GM21381 (cell line): ENCODE measurements at regions not wholly inside any gene's neighbourhood (a gene's known extent, or its start where the extent isn't known, plus 50 kb on each side); places are given as distances from the start of the nearest gene placed in this dataset.

Source experiments
- ATAC-seq: cut with Tn5 transposase; IDR thresholded peaks from one replicate; pipeline ENCODE4 v1.9.1; 2021; ENCODE audit warnings: mild to moderate bottlenecking, moderate library complexity; ENCODE audit not compliant: unreplicated experiment

DNA sequence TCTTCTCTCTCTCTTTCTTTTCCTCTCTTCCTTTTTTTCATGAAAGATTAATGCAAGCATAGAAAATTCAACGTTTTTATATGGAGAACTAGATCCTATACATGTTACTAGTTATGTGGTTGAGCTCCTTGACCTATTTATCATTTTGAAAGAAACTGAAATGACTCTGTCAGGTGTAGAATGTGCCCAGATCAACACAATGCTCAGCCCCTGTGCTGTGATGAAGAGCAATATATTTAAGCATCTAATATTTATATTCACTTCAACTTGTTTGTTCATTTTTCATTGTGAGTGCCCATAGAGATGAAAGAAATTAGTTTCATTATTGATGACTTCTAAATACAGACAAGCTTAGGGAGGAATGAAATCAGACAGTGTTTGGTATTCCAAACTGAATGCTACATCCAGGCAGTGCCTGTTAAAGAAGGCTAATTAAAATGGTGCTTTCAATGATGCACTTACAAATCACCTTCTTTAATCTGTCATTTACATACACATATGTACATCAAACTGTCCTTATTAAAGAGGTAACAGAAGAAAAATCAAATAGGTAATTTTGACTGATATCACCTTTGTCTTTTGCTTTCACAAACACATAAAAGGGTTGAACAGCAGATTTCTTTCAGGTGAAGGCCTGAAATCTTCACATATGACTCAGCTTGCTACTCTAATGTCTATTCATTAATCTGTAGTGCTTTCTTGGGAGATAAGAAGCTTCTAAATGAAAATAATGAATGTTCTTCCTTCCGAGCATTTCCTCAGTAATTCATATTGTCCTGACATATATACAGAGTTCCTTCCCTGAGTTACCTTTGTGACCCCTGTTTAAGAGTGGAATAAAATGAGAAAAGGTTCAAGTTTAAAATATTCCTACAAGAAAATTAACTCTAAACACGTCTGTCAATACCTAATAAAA lies 915.9 kb downstream of the PDHA2 start:
- no peak for ATAC-seq

DNA sequence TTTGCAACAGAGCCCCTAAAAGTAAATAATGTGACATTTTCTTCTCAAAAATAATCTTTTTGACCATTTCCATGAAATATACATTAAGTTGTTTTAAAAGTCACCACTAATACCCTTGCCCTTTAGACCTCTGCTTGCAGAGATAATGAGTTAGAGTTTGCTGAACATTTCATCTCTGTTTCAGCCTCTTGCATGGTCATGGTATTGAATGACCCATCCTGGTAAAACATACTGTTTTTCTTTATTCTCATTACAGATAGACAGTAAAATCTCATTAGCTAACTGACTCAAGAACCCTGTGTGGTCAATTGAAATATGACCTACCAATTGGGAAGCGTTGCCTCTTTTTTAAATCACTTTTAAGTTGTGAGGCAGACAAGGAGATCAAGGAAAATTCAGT lies 916.7 kb downstream of the PDHA2 start:
- ATAC-seq = no peak

DNA sequence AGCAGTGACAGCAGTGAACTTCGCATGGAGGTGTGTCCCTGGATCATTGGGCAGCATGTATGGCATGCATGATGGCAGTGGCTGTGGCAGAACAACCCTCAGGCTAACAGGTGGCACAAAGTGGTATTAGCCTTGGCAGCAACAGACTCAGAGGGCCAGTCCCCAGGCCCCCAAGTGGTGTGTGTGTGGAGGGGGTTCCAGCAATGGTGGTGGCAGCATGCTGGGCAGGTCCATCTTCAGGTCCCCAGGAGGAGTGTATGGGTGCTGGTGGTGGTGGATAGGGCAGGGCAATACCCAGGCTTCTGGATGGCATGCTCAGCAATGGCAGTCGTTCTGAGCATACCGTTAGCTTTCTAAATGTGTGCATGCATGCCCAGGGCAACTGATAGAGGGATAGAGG lies 923.7 kb downstream of the PDHA2 start:
- no peak for ATAC-seq

DNA sequence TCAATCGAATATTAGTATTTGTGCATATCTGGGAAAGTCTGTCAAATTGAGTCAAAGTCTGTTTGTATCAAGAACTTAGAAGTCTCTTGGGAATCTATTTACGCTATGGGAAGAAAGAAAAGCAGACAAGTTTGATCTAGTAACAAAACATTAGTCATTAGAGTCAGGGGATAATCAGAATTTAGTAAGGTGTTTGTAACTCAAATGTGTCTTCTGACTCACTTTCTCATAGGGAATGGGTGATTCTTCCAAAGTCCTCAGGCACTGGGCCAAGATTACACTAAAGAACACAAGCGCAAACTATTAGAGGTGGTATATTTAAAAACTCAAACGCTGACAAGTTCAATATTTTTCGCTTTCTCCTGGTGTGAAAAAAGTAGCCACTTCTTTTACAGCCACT lies 926.5 kb downstream of the PDHA2 start:
- no peak for ATAC-seq

DNA sequence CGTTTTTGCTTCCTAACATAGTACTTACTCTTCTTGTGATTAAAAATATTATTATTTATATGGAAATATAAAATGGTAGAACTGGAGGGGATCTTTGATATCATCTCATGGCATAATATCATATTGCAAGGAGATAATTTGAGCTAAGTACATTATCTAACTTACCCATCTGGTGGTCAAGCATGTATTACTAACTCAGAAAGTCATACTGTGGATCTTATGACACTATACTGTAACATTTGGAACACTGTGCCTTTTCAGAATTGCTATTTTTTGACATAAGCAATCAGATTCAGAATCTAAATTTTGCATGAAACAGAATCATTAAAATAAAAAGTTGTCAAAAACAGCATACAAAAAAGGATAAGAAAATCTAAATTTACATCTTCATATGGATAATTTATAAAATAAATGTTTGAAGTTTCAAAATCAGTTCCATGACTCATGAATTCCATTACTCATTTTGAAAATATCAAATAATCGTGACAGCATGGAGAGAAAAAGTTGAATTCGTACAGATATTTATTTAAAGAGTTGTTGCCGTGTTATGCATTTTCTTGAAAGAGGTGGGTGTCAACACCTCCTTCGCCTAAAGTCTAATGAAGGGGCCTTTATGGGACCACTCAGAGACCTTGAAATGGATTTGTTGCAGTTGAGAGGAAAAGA lies 928.1 kb downstream of the PDHA2 start:
- ATAC-seq = no peak

DNA sequence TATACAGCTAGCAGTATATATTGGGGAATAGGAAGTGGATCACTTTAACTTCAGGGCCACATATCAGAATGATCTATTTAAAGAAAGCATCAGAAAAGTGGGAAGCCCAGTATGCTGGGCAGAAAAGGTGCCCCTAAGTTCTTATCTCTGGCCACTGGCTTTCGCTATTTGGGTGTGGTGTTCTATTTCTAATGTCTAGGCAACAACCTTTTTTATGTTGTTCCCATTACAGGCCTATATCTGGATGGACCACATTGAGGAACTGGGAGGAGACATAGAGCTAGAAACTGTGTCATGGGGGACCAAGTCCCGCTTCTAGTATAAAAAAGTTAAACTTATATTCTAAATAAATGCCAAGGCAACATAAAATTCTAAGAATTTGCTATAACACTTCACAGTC lies 935.6 kb downstream of the PDHA2 start:
- ATAC-seq = no peak

DNA sequence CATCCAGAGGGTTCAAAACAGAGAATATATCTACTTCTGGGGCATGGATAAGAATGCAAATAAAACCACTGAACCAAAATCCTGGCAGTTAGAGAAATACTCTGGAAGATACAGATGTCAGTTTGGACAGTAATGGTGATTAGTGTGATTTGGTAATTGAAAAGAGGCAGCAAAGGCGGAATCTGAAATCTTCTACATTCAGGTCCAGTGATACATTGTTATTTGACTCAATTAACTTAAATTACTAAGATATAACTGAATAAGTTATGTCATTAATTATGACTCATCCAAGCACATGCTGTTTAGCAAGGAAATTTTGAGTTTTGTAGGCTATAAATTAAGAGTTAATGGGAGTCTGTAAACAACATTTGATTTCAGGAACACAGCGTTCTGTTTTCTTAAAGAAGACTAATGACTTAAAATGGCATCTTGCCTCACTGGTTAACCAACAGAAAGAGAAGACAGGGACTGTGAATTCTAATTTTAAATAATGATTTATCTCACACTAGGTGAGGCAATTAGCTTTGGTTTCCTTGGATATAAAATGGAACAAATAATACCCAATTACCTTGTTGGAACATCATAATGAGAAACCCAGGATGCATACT lies 937.1 kb downstream of the PDHA2 start:
- no peak for ATAC-seq

DNA sequence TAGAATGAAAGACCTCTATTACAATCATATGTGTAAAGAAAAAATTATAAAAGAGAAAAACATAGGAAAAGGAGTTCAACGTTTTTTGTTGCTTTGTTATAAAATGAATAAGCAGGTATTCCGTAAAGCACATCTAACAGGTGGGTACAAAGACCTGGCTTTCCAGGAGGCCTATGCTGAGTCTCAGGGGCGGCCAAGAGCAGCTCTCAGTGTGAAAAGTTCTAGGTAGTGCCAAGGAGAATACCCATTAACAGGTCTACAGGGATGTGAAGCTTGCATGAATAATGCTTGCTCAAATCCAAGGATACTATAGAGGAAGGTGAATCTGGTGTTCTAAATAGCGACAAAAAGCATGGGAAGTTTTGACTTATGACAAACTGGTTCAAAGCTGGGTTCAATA lies 944.4 kb downstream of the PDHA2 start:
- ATAC-seq = no peak

DNA sequence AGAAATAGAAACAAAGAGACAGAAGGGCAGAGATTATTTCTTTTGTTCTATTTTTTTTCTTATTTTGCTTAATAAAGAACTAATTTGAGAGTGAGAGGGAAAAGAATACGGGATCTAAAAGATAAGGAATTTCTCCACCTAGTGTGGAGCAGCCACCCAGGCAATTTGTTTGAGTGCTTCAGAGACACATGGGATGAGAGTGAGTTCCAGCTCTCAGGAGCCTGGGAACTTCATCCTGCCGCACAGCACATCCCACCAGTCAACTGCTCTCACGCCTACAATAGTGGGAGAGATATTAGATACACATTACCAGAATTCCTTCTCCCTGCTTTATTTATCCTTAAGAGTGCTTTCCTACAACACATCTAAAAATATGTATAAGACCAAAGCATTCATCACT lies 946.4 kb downstream of the PDHA2 start:
- ATAC-seq = no peak

DNA sequence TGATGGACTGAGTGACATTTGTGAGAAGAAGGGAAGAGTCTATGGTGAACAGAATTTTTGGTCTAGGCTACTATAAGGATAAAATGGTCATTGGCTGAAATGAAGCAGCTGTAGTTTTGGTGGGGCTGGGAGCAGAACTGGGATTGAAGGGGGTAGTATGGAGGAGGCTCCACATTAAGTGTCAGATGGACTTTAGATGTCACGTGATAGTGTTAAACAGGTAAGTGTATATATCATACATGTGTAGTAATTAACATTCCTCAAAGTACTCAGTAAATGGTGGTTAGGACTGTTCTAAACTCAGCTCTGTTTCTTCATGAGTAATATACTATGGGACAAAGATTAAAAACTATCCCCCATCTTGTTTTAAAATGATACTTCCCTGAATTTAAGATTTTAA lies 947.9 kb downstream of the PDHA2 start:
- ATAC-seq = no peak

DNA sequence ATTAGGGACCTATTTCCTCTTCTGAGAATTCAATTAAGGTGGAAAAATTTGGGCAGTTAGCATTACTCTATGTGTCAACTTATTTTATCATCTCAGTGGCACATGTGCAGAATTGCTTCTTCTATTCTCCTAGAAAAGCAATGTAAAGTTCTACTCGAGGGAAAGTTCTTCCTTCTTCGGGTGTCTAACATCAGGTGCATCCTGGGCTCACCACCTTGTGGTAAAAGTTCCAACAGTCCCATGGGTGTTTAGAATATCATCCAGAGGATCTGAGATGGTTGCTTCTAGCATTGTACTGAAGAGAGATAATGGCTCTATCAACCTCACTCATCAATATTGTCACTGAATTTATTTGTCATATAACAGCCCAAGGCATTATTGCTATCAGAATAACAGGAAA lies 969.7 kb downstream of the PDHA2 start:
- no peak for ATAC-seq

DNA sequence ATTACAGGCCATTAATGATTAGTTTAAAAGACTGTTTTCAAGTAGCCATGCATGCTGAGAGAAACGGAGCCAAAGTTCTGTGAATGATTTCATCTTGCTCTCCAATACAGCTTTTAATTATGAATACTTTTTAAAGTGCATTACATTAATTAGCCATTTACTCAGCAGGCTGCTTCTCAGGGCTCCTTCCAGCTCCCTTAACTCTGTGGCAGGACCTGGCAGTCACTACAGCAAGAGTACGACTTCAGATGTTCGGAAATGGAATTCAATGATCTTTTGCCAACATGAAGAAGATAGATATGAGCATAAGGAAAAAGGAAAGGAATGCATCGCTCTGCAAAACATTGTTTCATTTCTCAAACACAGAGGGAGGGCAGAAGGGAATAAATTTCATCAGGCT lies 987.2 kb downstream of the PDHA2 start:
- ATAC-seq = no peak

DNA sequence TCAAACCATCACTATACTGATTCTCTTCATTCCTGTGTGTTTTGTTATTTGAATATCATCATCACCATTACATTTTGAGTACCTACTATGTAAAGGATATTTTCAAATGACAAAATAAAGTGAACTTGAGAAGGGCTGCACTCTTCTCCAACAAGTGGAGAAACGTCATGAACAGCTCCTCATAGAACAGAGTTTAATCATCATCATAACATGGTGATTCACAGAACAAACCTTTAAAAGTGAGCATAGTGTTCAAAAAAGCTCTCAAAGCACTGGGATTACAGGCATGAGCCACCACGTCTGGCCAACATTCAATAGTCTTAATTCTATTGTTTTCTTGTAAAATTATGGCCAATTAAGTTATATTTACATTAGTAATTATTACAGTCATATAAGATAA lies 993.9 kb downstream of the PDHA2 start:
- no peak for ATAC-seq

DNA sequence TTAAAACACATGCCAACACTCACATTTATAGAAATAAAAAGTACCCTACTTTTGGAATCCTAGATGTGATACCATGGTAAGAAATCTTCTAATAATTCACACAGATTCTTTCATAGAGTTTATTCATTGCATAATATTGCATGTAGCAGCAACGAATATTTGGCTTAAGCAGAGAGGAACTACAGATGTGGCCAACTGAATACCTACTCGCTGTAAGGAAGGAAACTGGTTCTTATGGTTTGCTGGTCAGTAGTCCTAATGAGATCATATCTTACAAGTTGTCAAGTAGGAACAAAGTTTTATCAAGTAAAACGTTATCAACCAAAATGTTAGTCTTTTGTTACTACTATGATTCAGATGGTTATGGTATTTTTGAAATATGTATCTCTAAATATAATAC lies 996.1 kb downstream of the PDHA2 start:
- ATAC-seq = no peak

DNA sequence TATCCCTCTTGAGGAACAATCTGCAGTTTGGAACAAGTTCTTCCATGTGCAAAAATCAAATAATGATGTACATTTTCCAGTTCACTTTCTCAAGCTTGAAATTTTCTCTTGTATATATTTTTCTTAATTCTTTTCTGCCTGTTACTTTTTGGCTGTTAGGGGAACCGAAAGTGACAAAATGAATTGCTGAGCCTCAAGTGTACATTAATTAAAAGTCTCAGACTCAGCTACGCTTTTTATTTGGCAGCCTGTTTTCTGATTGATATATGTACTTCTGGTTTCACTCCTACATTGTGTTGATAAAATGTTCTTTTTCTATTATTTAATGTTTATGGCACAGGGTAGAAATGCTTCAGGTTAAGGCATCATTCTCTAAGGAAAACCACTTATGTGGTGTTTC lies 999.5 kb downstream of the PDHA2 start:
- ATAC-seq = no peak

DNA sequence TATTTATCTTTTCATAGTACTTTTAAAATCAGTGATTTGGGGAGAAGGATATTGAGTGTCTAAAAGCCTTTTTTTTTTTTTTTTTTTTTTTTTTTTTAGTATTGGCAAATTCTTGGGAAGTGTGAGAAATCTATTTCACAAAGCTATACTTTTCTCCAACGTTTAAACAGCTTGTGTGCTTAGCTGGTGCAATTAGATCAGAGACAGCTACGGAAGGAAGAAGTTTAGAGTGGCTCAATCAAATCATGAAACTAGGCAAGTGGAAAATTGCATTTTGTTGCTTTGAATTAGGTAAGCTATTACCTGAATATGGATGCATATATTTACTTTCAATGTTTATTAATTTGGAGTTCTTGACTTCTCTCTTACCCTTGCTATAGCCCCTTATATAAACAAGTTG lies 1001.9 kb downstream of the PDHA2 start:
- no peak for ATAC-seq

DNA sequence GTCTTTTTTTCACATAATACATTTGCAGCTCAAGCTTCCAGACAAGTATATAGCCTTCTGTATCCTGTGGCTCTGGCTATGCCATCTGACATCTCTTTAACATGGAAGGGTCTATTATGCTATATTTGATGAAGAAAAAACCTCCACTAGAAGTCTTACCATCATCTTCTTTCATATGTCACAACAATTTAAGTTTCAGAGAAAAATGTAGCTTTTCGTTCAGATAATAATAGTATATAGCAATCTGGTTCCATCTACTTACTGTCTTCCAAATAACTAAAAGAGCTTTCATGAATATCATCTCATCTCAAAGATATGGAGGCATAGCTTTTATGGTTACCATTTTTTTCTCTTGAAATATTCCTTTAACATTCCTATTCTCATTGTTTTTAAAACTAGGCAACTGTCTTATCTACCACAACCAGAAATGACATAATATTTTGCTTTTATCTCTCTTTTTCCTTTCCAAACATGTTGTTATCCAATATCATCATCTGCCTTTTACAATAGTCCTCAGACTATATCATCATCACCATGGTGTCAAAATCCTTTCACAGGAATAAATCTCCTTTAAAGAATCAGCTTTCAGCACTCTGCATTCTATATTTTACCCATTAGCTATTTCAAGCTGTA lies 1005.1 kb downstream of the PDHA2 start:
- ATAC-seq = no peak

DNA sequence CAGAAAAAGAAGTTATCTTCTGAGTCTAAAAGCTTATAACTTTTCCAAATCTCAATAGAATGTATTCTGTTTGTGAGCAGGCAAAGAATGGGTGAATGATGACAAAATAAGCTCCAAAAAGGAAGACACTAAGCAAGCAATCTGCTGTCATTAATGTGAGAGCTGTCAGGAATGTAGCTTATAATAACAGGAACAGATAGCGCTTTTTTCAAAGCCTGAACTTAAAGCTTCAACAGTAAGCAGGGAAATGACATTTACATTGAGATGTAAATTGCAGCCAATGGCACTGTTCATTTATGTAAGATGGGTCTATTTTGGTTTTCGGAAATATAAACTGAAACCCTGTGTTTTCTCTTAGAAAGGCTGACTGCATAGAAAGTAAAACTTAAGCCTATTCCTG lies 1005.9 kb downstream of the PDHA2 start:
- ATAC-seq = no peak

DNA sequence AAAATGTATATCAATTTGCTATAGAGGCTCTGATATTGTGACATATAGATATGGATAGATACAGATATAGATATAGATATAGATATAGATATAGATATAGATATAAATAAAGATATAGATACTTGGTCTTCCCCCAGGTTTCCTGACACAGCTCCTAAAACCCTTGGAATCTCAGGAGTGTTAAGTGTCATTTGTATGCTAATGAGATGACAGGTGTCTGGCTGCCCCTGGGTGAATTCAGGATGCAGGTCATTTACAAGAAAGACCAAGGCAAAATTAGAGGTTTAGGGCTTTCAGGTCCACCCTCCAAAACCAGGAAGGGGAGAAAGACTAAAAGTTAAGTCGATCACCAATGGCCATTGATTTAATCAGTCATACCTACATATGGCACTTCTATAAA lies 1034.8 kb downstream of the PDHA2 start:
- no peak for ATAC-seq

DNA sequence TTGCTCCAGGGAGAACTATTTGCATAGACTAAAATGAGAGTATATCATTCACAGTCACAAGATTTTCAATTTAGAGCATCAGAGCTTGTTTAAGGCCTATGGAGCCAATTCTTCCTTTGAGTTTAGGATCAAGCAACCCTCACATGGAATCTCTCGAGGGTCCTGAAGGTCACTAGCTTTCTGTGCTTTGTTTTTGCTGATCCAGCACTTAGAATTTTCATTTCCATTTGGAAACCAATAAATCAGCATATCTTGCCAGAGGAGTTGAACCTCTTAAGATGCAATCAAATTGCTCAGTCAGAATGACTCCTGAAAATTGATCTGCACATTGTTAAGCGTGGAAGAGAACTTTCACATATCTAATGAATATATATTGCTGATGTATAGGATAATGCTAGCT lies 1039.6 kb downstream of the PDHA2 start:
- ATAC-seq = no peak

DNA sequence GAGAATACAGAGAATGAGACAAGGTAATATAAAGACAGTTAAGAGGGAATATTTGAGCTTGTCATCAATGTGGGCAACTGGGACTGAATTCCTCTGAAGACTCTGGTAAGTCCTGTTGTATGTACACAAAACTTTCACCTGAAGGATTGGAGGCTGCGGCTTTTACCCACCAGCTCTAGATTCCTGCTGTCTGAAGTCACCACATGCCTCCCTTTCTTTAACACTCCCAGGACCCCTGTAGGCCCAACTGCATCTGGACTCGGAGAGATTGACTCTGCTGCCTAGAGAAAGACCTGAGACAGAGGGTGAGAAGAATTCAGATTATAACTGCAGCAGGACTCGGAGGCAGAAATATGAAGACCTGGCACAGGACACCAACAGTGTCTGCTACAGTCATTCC lies 1048.0 kb downstream of the PDHA2 start:
- ATAC-seq = no peak

DNA sequence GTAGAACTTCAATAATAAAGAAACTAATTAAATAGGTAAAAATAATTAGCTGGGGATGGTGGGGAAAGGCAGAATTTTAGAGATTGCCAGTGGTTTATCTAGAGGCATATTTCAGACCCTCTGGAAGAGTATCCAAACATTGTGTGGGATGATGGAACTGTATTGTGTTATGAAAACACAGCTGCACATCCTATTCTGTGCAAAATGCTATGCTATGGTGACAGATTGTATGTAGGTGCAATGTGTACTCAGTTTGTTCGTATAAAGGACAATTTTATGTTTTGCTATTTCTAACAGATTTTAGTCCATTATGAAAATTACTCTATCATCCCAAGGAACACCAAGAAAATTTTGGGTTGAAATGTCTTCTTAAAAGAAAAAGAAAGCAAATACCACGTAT lies 1054.7 kb downstream of the PDHA2 start:
- no peak for ATAC-seq
